ENCODE measurements at regions not wholly inside any gene's neighbourhood (a gene's known extent, or its start where the extent isn't known, plus 50 kb on each side); places are given as distances from the start of the nearest gene placed in this dataset.

DNA sequence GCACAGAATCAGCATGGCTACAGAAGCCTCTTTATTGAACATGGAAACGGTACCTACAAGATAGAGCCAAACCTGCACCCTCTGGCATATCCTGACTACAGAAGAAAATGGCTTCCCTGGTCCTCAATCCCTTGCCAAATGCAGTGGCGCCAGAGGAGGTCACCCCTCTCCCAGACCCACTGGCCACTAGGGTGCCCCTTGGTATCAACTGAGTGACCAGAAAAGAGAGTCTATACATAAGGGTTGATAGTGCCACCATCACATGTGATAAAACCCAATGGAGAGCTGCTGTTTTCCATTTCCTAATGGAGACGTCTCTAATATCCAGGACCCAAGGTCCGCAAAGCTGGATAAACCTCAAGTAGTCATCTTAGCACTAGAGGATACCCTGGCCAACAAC is 52.7 kb upstream of the ALK start:
- DNase-seq, result no peak

- DNase-seq, result no peak
Observed at GRCh38 chr2:29977284-29977683, 55.9 kb upstream of the ALK start.

GRCh38 chr2:29981402-29981801 is 60.0 kb upstream of the ALK start:
- no peak for DNase-seq

- DNase-seq, result no peak
Observed at GRCh38 chr2:29983308-29983707, 61.9 kb upstream of the ALK start.

GRCh38 chr2:29987146-29987545 is 65.8 kb upstream of the ALK start:
- no peak for DNase-seq

- no peak for DNase-seq
Observed at GRCh38 chr2:29990129-29990528, 68.7 kb upstream of the ALK start.

DNA sequence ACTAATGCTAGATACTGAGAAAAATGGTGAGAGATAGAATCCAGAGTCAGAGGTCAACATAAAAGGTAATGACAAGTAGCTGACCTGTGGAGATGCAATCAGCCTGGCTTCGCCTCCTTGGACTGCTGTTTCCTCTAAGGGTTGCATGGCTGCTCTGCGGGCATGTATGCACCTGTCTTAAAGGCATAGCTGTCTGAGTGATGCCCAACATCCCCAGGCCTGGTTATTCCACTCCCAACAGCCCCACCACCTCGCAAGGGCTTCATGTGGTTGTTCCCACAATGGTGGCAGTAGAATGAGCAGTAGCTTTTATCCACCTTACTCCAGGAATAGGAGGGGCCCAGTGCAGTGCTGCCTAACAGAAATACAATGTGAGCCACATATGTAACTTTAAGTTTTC is 69.7 kb upstream of the ALK start:
- DNase-seq, result no peak

- no peak for DNase-seq
Observed at GRCh38 chr2:29995241-29995640, 73.9 kb upstream of the ALK start.

- DNase-seq, result no peak
Observed at GRCh38 chr2:30003128-30003527, 81.7 kb upstream of the ALK start.

GRCh38 chr2:30022444-30023071 is 101.2 kb upstream of the ALK start:
- no peak for DNase-seq

DNA sequence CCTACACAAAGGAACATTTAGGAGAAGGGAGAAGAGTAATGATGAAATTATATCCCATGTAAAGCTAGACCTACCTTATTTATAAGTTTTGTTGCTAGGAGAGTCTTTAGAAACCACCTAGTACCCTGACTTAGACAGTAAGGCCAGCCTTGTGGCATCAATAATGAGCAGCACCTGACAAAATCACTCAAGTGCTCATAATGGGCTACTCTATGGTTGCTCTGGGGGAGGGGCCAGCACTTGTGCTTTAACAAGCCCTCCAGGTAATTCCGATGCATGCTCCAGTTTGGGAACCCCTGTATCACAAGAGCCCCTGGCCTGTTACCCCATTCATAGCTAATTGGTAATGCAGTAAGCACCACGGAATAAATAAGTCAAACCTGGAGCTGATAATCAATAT is 102.9 kb upstream of the ALK start:
- no peak for DNase-seq

- no peak for DNase-seq
Observed at GRCh38 chr2:30026091-30027055, 105.0 kb upstream of the ALK start.

GRCh38 chr2:30029804-30030203 is 108.4 kb upstream of the ALK start:
- DNase-seq, result no peak

DNA sequence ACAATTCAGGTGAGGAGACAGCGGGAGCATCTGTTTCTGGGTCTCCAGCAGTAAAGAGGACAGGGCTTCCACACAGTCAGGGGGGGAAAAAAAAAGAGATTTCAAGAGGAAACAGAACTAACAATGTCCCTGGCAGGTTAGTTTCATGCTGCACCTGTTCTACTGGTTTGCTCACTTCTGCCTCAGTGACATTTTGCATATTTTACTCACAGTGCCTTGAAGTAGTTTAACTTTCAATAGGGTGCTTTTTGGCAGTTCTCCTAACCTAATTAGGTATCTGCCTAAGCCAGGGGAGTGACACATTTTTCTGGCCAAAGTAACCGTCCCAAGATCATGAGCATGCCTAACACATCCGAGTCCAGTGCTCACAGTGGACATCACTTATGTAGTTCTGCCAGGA is 109.0 kb upstream of the ALK start:
- no peak for DNase-seq

DNA sequence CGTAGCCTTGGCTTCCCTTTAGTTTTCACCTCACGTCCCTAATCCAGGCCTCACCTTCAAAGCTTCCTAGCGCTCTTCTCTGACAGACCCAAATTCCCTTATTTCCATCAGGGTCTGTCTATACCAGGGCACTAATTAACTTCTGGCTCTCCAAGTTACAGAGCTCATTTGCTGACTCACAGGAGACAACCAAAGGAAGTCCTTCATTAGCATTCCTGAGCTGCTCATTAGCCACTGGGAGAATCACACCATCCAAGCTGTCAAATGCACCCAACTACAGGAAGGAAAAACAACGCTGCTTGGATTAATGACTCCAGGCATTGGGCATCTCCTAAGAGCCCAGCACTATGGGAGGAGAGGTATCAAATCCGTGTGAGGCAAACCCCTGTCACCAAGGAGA is 109.8 kb upstream of the ALK start:
- DNase-seq, result no peak

- DNase-seq, result no peak
Observed at GRCh38 chr2:30034052-30034775, 112.6 kb upstream of the YPEL5 start.

- no peak for DNase-seq
Observed at GRCh38 chr2:30037016-30037415, 109.8 kb upstream of the YPEL5 start.

DNA sequence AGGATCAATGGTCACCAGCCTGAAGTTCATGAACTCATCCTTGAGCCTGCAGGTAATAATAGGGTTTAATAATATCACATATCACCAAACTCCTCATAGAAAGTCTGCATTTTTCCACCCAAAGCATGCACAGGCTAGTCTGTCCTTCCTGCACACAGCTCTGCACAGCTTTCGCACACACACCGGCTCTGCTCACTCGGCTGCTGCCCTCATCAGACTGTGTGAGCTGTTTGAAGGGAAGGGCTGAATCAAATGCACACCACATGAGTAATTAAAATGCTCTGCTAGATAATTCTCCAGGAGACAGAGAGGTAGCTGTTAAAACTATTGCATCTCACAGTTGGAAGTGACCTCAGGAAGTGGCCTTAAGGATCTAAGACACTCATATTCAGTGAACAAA is 108.4 kb upstream of the YPEL5 start:
- no peak for DNase-seq

DNA sequence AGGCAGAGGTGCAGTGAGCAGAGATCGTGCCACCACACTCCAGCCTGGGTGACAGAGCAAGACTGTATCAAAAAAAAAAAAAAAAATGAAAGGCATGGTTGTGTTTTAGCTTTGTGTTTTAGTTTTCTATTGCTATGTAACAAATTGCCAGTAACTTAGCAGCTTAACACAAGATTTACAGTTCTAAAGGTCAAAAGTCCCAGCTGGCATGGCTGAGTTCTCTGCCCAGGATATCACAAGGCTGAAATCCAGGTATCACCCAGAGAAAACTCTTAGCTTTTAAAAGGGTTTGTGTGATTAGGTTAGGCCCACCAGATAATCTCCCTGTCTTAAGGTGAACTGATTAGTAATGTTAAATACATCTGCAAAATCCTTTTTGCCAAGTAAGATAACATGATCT is 107.7 kb upstream of the YPEL5 start:
- DNase-seq, result no peak

DNA sequence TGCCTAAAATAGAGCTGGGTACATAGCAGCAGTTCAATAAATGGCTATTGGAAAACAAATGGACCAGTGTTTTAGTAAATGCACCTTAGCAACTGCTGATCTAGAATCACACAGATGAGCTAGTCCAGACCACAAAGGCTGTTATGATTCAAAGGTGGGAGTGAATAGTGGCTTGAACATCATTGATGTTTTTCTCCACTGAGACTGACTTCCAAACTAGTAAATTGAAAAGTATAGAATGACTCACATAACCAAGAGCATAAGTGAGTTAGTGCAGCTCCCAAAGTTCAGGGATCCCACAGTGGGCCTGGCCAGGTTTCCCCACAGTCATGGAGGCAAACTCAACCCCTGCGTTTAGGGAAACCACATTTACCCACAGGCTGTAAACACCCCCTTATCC is 106.7 kb upstream of the YPEL5 start:
- DNase-seq, result no peak

DNA sequence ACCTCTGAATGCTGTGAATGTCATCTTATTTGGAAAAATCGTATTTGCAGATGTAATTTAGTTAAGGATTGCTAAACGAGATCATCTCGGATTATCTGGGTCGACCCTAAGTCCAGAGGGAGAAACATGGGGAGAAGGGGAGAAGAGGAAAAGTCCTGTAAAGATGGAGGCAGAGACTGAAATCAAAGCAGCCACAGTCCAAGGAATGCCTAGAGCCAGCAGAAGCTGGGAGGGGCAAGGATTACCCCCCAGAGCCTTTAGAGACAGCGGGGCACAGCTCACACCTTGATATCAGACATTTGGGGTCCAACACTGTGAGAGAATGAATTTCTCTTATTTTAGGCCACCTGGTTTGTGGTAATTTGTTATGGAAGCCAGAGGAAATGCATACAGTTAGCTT is 104.9 kb upstream of the YPEL5 start:
- no peak for DNase-seq

GRCh38 chr2:30046396-30046795 is 100.4 kb upstream of the YPEL5 start:
- no peak for DNase-seq

- no peak for DNase-seq
Observed at GRCh38 chr2:30046979-30047378, 99.8 kb upstream of the YPEL5 start.

DNA sequence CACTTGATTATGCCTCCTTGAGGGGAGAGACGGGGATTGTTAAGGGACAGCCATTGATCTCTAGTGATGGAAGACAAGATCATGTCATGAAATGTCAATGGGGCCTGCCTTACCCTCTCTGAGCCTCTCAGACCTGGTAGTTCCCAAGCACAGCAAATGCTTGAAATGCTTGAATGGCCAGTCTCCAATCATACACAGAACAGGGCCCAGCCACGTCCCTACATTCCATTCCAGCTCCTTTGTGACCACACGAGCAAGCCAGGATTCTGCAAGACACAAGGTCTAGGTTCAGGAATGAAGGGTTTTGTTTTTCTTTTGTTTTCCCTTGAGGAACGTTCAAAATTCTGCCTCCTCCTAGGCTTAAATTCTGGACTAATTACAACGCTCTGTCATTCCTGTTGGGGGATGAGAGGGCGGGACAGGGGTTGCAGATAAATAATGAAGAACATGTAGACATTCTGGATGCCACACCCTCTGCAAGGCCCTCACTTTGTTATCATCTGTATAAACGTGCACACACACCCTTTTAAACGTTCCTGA is 98.1 kb upstream of the YPEL5 start:
- DNase-seq, result no peak

All from stimulated activated CD4-positive, alpha-beta T cell treated with anti-CD3 and anti-CD28 coated beads, Interleukin-4, amount 100 ng/mL, for 4 hours (primary cell).